ENCODE measurements at regions not wholly inside any gene's neighbourhood (a gene's known extent, or its start where the extent isn't known, plus 50 kb on each side); places are given as distances from the start of the nearest gene placed in this dataset.

GRCh38 chr19:27892500-27892899, 1320.5 kb downstream of the UQCRFS1 start:
- TF ChIP-seq POLR2AphosphoS5 (IDR thresholded peaks at IDR 0.05; ENCODE audit: low read depth) (no peak), CTCF (IDR thresholded peaks at IDR 0.05; ENCODE audit: insufficient read depth, low read length) (no peak), GABPA (IDR thresholded peaks at IDR 0.05; ENCODE audit: low read depth) (no peak)
